ENCODE measurements at regions not wholly inside any gene's neighbourhood (a gene's known extent, or its start where the extent isn't known, plus 50 kb on each side); places are given as distances from the start of the nearest gene placed in this dataset.
A peak's percentile ranks its signal among the peaks of the same experiment; 100 is the strongest.

DNA sequence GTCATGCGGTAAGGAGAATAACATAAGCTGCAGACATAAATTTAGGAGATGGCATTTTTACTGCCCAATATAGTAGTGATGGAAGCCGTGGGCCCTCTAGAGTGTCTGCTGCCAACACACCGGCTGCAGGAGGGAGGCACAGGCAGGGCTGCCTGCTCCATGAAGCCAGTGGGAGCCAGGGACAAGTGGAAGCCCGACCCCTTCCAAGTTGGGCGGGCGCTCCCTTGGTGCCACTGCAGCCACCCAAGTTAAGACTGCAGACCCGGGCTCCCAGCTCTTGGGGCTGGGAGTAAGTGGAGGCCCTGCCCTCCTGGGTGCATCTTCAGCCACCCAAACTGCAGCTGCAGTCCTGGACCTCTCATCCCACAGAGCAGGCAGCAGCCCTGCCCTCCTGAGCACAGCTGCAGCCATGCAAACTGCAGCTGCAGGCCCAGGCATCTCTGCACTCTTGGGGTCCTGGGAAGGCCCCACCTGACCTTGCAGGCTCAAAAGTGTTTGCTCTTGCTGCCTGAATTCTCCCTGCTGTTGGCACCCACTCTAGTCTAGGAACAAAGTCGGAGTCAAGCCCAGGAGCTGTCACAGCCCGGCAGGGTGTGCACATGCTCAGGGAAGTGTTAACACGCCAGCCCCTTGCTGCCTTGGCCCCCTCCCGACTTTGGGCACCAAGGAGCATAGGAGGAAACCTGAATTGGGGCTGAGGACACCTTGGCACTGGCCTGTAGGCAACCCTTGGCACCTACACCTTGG lies 437.2 kb upstream of the PRMT6 start:
- no peak overlapping the region for H3K4me3 ChIP-seq (ENCODE audit: low read depth, low read length)
- TF ChIP-seq, protein P1, sequence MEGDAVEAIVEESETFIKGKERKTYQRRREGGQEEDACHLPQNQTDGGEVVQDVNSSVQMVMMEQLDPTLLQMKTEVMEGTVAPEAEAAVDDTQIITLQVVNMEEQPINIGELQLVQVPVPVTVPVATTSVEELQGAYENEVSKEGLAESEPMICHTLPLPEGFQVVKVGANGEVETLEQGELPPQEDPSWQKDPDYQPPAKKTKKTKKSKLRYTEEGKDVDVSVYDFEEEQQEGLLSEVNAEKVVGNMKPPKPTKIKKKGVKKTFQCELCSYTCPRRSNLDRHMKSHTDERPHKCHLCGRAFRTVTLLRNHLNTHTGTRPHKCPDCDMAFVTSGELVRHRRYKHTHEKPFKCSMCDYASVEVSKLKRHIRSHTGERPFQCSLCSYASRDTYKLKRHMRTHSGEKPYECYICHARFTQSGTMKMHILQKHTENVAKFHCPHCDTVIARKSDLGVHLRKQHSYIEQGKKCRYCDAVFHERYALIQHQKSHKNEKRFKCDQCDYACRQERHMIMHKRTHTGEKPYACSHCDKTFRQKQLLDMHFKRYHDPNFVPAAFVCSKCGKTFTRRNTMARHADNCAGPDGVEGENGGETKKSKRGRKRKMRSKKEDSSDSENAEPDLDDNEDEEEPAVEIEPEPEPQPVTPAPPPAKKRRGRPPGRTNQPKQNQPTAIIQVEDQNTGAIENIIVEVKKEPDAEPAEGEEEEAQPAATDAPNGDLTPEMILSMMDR (IDR thresholded peaks at IDR 0.05; ENCODE audit: low read depth, low read length, missing control alignments) = no peak
- in situ Hi-C loops (cut with HindIII; ENCODE audit: low sequenced_read_pairs) = no loop called here
- DNase-seq (ENCODE audit: low read depth) = no peak

DNA sequence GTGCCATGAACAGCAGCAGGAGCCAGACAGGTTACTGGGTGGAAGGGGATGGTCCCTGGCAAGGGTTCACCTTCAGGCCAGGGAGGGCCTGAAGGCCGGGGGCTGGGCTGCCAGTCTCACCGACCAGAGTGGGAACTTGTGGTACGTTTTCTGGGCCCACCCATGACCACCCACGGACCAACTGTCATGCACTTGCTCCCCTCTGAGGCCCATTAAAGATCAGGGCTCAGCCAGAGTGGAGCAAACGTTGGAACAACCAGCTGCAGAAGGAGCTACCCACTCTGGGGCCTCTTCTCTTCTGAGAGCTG lies 436.7 kb upstream of the PRMT6 start:
- TF ChIP-seq, protein P1 (IDR thresholded peaks at IDR 0.05; ENCODE audit: low read depth, low read length, missing control alignments) = no peak
- DNase-seq (ENCODE audit: low read depth) = no peak
- H3K4me3 ChIP-seq (ENCODE audit: low read depth, low read length) = no peak overlapping the region
- in situ Hi-C loops (cut with HindIII; ENCODE audit: low sequenced_read_pairs) = no loop called here

DNA sequence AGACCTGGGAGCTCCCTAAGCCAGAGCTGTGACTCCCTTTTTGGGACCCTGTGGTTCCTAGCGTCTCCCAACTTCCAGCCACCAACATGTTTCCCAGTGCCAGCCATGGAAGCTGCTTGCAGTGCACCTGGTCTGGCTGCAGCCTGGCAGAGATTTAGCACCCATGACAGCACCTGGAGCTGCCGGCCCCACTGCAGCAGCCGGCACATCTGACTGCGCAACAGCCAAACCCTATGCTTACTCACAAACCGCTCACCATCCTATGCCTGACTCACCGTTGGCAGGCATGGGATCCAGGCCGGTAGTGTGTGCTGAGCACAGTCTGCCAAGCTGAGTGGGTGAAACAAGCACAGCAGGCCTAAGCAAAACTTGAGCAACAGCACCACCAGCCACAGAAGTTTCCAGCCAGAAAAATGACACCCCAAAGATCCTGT lies 435.9 kb upstream of the PRMT6 start:
- H3K4me3 ChIP-seq (ENCODE audit: low read depth, low read length) = no peak overlapping the region
- TF ChIP-seq, protein P1 (IDR thresholded peaks at IDR 0.05; ENCODE audit: low read depth, low read length, missing control alignments) = no peak
- DNase-seq (ENCODE audit: low read depth) = peak; percentile 13
- in situ Hi-C loops (cut with HindIII; ENCODE audit: low sequenced_read_pairs) = no loop called here

DNA sequence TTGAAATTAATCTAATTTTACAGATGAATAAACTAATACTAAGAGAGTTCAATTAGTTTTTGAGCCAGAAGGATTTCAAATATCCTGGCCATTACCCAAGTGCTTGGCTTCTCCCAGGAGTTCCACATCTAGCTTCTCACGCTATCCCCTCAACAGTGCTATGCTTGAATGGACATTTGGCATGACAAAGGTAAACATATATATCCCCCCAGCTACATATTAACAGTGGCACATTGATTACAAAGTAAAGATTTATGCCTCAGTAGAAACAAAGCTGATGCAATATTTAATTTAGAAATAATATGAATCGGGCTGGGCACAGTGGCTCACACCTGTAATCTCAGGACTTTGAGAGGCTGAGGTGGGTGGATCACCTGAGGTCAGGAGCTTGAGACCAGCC lies 434.6 kb upstream of the PRMT6 start:
- in situ Hi-C loops (cut with HindIII; ENCODE audit: low sequenced_read_pairs) = no loop called here
- no peak for DNase-seq (ENCODE audit: low read depth)
- TF ChIP-seq, protein P1 (IDR thresholded peaks at IDR 0.05; ENCODE audit: low read depth, low read length, missing control alignments) = no peak
- no peak overlapping the region for H3K4me3 ChIP-seq (ENCODE audit: low read depth, low read length)

DNA sequence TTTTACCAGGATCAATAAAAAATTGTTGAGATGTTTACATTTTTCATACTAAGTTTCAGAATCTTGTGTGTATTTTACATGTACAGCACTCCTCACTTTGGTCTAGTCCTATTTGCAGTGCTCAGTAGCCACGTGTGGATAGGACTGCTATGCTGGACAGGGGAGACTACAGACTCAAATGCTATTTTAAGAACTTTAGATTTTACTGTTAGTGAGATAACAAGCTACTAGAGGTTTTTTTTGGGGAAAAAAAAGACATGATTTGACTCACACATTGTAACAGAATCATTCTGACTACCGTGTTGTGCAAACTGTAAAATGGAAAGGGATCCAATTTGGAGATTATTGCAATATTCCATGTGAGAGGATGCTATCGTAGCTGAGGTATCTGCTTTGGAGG lies 418.9 kb upstream of the PRMT6 start:
- TF ChIP-seq, protein P1 (IDR thresholded peaks at IDR 0.05; ENCODE audit: low read depth, low read length, missing control alignments) = no peak
- in situ Hi-C loops (cut with HindIII; ENCODE audit: low sequenced_read_pairs) = no loop called here
- H3K4me3 ChIP-seq (ENCODE audit: low read depth, low read length) = no peak overlapping the region
- DNase-seq (ENCODE audit: low read depth) = no peak

DNA sequence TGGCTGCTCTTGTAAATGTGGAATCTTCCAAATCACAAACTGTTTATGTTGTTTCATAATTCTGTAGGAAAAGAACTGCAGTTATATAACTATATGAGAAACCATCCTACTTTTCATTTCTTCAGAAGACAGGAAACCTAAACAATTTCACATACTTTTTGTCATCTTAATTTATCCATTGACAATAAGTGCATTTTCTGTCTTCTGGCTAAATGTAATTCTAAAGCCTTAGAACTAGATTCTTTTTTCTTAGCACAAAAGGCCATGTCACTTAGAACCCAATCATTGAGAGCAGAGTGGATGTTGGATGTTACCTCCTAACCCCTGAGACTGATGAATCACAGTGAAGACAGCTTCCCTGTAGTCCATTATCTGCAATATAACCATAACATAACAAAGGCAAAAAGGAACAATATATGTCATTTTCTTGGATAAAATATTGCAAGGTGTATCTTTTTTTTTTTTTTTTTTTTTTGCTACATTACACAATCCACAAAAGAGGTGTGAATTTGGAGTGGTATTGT lies 410.2 kb upstream of the PRMT6 start:
- TF ChIP-seq, protein P1 (IDR thresholded peaks at IDR 0.05; ENCODE audit: low read depth, low read length, missing control alignments) = no peak
- no peak for DNase-seq (ENCODE audit: low read depth)
- no peak overlapping the region for H3K4me3 ChIP-seq (ENCODE audit: low read depth, low read length)
- in situ Hi-C loops (cut with HindIII; ENCODE audit: low sequenced_read_pairs) = no loop called here
